GM23248 (cell line): ENCODE measurements at regions not wholly inside any gene's neighbourhood (a gene's known extent, or its start where the extent isn't known, plus 50 kb on each side); places are given as distances from the start of the nearest gene placed in this dataset.

ENCODE experiments used
- EZH2 ChIP-seq: fragments of 200-600 bp; sonication (generic); IDR thresholded peaks from 2 replicates; pipeline ENCODE4 v1.6.1; 2018; ENCODE audit warnings: antibody characterized with exemption, mild to moderate bottlenecking; ENCODE audit not compliant: insufficient read depth, poor library complexity, severe bottlenecking
- EZH2phosphoT487 ChIP-seq: fragments of 200-600 bp; sonication (generic); IDR thresholded peaks from 2 replicates; pipeline ENCODE4 v1.6.1; 2018; ENCODE audit warnings: antibody characterized with exemption, moderate library complexity, mild to moderate bottlenecking, low read depth; ENCODE audit not compliant: insufficient read depth

DNA sequence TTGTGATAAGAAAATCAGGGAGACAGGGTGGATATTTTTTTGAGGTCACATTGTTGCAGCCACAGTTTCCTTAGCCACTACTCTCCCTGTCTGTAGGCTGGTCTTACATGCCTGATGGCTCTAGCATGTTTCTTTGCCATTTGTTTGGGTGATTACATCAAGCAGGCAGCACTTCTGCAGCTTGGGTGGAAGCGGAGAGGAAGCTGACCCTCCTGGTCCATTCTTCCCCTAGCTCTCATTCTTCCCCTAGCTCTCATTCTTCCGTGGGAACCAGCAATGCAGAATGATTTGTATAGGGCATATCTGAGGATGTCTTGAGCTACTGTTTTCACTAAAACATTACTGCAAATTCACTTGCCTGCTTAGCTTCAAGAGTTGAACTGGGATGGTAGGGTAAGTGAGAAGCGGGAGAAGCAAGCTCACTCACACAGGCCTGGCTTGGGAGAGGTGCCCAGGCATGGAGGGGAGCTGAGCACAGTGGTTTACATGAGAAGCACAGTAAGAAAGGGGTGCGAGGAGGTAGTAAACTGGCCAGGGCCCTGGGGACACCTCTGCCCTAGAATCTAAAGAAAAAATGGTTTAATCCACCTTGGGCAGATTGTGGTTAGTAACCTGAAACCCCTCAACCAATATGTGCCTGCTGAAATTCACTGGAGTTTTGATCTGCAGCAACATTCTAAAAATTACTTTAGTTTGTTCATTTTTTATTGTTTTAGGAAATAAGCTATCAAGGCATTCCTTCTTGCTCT lies 538.9 kb downstream of the RFC3 start:
- TF ChIP-seq EZH2phosphoT487 (no peak), EZH2 (no peak)
